Pancreas (tissue), 10 donors: ENCODE measurements at regions not wholly inside any gene's neighbourhood (a gene's known extent, or its start where the extent isn't known, plus 50 kb on each side); places are given as distances from the start of the nearest gene placed in this dataset.

Experiments used
- ATAC-seq, 4 donors: fragments of 200-7000 bp; cut with Tn5 transposase; one replicate each; pipeline versions ENCODE4 v1.8.0 to v1.9.1; 2020; ENCODE audit warnings: mild to moderate bottlenecking in 4 of 4, moderate library complexity in 4 of 4
- DNase-seq, 6 donors: peaks; one replicate each; pipeline ENCODE4 v3.0.0-alpha.2; 2020
- FAIRE-seq: peaks from 2 replicates; lab custom pipeline; 2012; peaks lifted over from hg19 to GRCh38; lab: Jason Lieb, UNC
- H3K27ac ChIP-seq, 4 donors: fragments of 200-600 bp; sonication (generic); 1 replicate in 3 of 4; 2 replicates in 1 of 4; pipeline versions ENCODE4 v1.5.0 to v1.8.0; 2020
- H3K27me3 ChIP-seq, 4 donors: fragments of 200-600 bp; one replicate each; pipeline ENCODE4 v1.8.0; 2021
- H3K36me3 ChIP-seq, 3 donors: fragments of 200-600 bp; sonication (generic) in 1 of 3; one replicate each; pipeline versions ENCODE4 v1.5.0 to v1.8.0; 2020 to 2021
- H3K4me1 ChIP-seq, 3 donors: fragments of 200-600 bp; one replicate each; pipeline ENCODE4 v1.8.0; 2021
- H3K4me3 ChIP-seq, 4 donors: fragments of 200-600 bp; sonication (generic) in 2 of 4; one replicate each; pipeline versions ENCODE4 v1.5.0 to v1.8.0; 2020 to 2021
- H3K9me3 ChIP-seq, 4 donors: fragments of 200-600 bp; one replicate each; pipeline ENCODE4 v1.8.0; 2021
- CTCF ChIP-seq, 4 donors: fragments of 200-600 bp; sonication (generic) in 3 of 4; IDR thresholded peaks; one replicate each; pipeline versions ENCODE4 v1.5.0 to v1.8.0; 2021; ENCODE audit warnings: antibody characterized with exemption in 4 of 4
- WGBS, 2 donors: extraction: QIAGEN DNeasy Blood & Tissue Kit; methylation state at CpG; one replicate each; pipeline ENCODE4 v1.1.7; 2013; 5-methylcytosine and 5-hydroxymethylcytosine counted together
- intact Hi-C, 3 donors: fragments of 100-400 bp; cut with DNase I; formaldehyde crosslinking; loops; one replicate each; pipeline versions ENCODE4 v1.11.1 to v1.14.2; 2022
- donor health status: healthy with polysubstance abuse.
- donor health status: DM: no; HTN: no; CAD: no; lungs with moderate emphysema.
- donor health status: DM: no; HTN: no; CAD: no.
- donor health status: control.
- donor health status: control.
- donor health status: Bipolar disorder and iron deficiency.
- donor health status: DM: yes; HTN: yes; CAD: no.
- donor health status: DM: no; HTN: no; CAD: no.
- donor health status: DM: no; HTN: no; CAD: no.
- donor health status: DM: yes; HTN: yes; CAD: no.

- intact Hi-C loops = no loop called here
- H3K27me3 ChIP-seq = no peaks in the 10 kb centered on the region
- no peaks in the 10 kb centered on the region for H3K36me3 ChIP-seq
- no peaks in the 10 kb centered on the region for H3K4me1 ChIP-seq
- H3K9me3 ChIP-seq = no peaks in the 10 kb centered on the region
- H3K27ac ChIP-seq = no peak overlapping the region
- DNase-seq = no peak
- no peak for TF ChIP-seq CTCF (IDR thresholded peaks at IDR 0.05)
- WGBS, 2 donors = 55 to 75% methylated on average over 1 of the region's 1 CpG
- FAIRE-seq = no peak
- H3K4me3 ChIP-seq = no peak overlapping the region
- ATAC-seq = no peak
These were observed 885.7 kb upstream of the RAG2 start for GRCh38 chr11:37483761-37484160.

- DNase-seq = no peak
- no peak for FAIRE-seq
- ATAC-seq = no peak
- no peaks in the 10 kb centered on the region for H3K36me3 ChIP-seq
- H3K27ac ChIP-seq = no peak overlapping the region
- intact Hi-C loops = no loop called here
- H3K4me3 ChIP-seq = no peak overlapping the region
- WGBS, 2 donors = 34 to 39% methylated on average over 2 of the region's 2 CpGs
- no peak for TF ChIP-seq CTCF (IDR thresholded peaks at IDR 0.05)
- no peaks in the 10 kb centered on the region for H3K27me3 ChIP-seq
- no peaks in the 10 kb centered on the region for H3K4me1 ChIP-seq
- no peaks in the 10 kb centered on the region for H3K9me3 ChIP-seq
These were observed 876.9 kb upstream of the RAG2 start for GRCh38 chr11:37474889-37475288.

- Histone ChIP-seq H3K36me3 (no peaks in the 10 kb centered on the region), H3K9me3 (no peaks in the 10 kb centered on the region), H3K4me1 (no peaks in the 10 kb centered on the region), H3K4me3 (no peak overlapping the region), H3K27me3 (no peaks in the 10 kb centered on the region), H3K27ac (no peak overlapping the region)
- DNase-seq (no peak), FAIRE-seq (no peak), ATAC-seq (no peak)
- WGBS, 2 donors = 56 to 66% methylated on average over 4 of the region's 4 CpGs
- intact Hi-C loops = no loop called here
- TF ChIP-seq CTCF (IDR thresholded peaks at IDR 0.05) = no peak
These were observed 870.3 kb upstream of the RAG2 start for GRCh38 chr11:37468344-37468743.

- no peak for DNase-seq
- FAIRE-seq = no peak
- H3K4me1 ChIP-seq = no peaks in the 10 kb centered on the region
- H3K27me3 ChIP-seq = no peaks in the 10 kb centered on the region
- TF ChIP-seq CTCF (IDR thresholded peaks at IDR 0.05) = no peak
- intact Hi-C loops = no loop called here
- H3K4me3 ChIP-seq = no peak overlapping the region
- no peak overlapping the region for H3K27ac ChIP-seq
- ATAC-seq = no peak
- no peaks in the 10 kb centered on the region for H3K9me3 ChIP-seq
- H3K36me3 ChIP-seq = no peaks in the 10 kb centered on the region
These were observed 867.2 kb upstream of the RAG2 start for GRCh38 chr11:37465221-37465620.

- Histone ChIP-seq H3K9me3 (no peaks in the 10 kb centered on the region), H3K27me3 (no peaks in the 10 kb centered on the region), H3K27ac (no peak overlapping the region), H3K4me3 (no peak overlapping the region), H3K36me3 (no peaks in the 10 kb centered on the region), H3K4me1 (no peaks in the 10 kb centered on the region)
- no peak for DNase-seq
- intact Hi-C loops = no loop called here
- no peak for ATAC-seq
- TF ChIP-seq CTCF (IDR thresholded peaks at IDR 0.05) = no peak
- WGBS, 2 donors = 91 to 96% methylated on average over 2 of the region's 2 CpGs
- no peak for FAIRE-seq
These were observed 861.4 kb upstream of the RAG2 start for GRCh38 chr11:37459456-37459855.
